HepG2 (cell line): ENCODE measurements at regions not wholly inside any gene's neighbourhood (a gene's known extent, or its start where the extent isn't known, plus 50 kb on each side); places are given as distances from the start of the nearest gene placed in this dataset.

ENCODE experiments used
- CEBPB ChIP-seq: IDR thresholded peaks from 2 replicates; pipeline ENCODE4 v1.6.1; 2011; ENCODE audit warnings: low read depth, low read length, improper control_type of control experiment, borderline replicate concordance
- NFYB ChIP-seq: sonication (generic); formaldehyde crosslinking; IDR thresholded peaks from 2 replicates; pipeline ENCODE4 v1.4.0; 2020; ENCODE audit warnings: missing genetic modification reagents
- ZFP41 ChIP-seq: sonication (generic); formaldehyde crosslinking; IDR thresholded peaks from 2 replicates; pipeline ENCODE4 v1.4.0; 2020; ENCODE audit warnings: mild to moderate bottlenecking, missing genetic modification reagents, borderline replicate concordance

DNA sequence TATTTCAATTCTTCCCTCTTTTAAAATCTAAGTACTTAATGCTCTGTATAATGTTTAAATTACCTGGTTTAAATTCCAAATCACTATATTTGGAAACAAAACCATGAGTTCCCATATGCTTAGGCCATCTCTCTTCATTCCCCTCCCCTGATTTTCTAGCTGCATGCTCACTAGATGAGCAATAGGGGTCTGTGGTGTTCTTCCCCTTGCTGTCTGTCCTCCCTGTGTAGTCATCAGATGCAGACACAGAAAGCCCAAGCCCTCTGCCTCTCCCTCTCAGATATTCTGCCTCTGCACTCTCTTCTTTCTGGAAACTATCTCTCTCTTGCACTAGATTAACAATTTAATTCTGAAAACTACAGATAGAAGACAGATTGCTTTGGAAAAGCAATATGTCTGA, 1730.2 kb downstream of the OLFM4 start:
- TF ChIP-seq NFYB (CRISPR knock-in tag) (no peak), ZFP41 (CRISPR knock-in tag) (no peak), CEBPB (no peak)
